ENCODE measurements at regions not wholly inside any gene's neighbourhood (a gene's known extent, or its start where the extent isn't known, plus 50 kb on each side); places are given as distances from the start of the nearest gene placed in this dataset.

DNA sequence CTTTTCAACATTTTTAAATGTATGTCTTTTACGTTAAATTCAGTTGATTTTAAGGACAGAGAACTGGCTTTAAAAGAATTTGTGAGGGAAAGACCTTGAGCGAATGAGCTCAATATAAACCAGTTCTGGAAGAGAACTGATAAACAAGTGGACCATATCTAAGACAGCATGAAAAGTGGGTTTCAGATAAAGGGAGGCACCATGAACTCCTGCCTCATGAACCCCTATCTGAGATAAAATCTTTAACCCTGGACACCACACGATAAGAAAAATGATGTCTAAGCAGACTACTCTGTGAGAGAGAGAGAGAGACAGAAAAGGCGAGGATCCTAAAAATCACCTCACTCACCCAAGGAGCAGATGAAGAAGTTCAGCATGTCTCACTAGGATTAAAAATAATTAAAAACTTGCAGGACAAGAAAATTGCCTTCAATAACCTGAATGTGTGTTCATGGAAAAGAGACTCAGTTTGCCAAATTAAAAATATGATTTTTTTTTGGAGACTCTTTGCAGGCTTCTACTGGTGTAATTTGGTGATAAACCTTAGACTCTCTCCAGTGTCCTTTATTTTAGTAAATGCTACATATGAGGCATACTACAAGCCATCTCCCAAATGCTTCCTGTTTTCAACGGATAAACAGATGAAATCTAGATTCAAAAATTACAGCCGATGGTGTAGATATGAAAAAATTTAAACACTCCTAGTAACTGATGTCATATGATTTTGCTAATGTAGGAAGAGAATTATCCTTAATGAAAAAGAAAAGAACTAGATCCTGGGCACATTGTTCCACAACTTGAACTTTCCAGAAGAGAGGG is 299.5 kb downstream of the ADGB start:
- TF ChIP-seq FOXA2 (IDR thresholded peaks at IDR 0.05): no peak
- no peak for TF ChIP-seq EGR1 (IDR thresholded peaks at IDR 0.05; ENCODE audit: low read depth in 2 of 2)
- no peak for TF ChIP-seq JUND (IDR thresholded peaks at IDR 0.05)
- no peak for TF ChIP-seq RAD21 (IDR thresholded peaks at IDR 0.05)
- TF ChIP-seq RXRA (IDR thresholded peaks at IDR 0.05): no peak
- no peak for TF ChIP-seq YY1 (IDR thresholded peaks at IDR 0.05)
- TF ChIP-seq, protein P1, sequence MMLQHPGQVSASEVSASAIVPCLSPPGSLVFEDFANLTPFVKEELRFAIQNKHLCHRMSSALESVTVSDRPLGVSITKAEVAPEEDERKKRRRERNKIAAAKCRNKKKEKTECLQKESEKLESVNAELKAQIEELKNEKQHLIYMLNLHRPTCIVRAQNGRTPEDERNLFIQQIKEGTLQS (IDR thresholded peaks at IDR 0.05): no peak
- no peak for TF ChIP-seq NR2F2 (IDR thresholded peaks at IDR 0.05)
- no peak for TF ChIP-seq GABPA (IDR thresholded peaks at IDR 0.05 in 1 of 2, conservative IDR thresholded peaks at IDR 0.05 in 1 of 2)
- no peak for TF ChIP-seq TAF1 (conservative IDR thresholded peaks at IDR 0.05)
- TF ChIP-seq, protein P2, sequence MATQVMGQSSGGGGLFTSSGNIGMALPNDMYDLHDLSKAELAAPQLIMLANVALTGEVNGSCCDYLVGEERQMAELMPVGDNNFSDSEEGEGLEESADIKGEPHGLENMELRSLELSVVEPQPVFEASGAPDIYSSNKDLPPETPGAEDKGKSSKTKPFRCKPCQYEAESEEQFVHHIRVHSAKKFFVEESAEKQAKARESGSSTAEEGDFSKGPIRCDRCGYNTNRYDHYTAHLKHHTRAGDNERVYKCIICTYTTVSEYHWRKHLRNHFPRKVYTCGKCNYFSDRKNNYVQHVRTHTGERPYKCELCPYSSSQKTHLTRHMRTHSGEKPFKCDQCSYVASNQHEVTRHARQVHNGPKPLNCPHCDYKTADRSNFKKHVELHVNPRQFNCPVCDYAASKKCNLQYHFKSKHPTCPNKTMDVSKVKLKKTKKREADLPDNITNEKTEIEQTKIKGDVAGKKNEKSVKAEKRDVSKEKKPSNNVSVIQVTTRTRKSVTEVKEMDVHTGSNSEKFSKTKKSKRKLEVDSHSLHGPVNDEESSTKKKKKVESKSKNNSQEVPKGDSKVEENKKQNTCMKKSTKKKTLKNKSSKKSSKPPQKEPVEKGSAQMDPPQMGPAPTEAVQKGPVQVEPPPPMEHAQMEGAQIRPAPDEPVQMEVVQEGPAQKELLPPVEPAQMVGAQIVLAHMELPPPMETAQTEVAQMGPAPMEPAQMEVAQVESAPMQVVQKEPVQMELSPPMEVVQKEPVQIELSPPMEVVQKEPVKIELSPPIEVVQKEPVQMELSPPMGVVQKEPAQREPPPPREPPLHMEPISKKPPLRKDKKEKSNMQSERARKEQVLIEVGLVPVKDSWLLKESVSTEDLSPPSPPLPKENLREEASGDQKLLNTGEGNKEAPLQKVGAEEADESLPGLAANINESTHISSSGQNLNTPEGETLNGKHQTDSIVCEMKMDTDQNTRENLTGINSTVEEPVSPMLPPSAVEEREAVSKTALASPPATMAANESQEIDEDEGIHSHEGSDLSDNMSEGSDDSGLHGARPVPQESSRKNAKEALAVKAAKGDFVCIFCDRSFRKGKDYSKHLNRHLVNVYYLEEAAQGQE (IDR thresholded peaks at IDR 0.05): no peak
- TF ChIP-seq FOXA1 (IDR thresholded peaks at IDR 0.05): no peak
- TF ChIP-seq HNF4A (conservative IDR thresholded peaks at IDR 0.05): no peak
- TF ChIP-seq, protein P3, sequence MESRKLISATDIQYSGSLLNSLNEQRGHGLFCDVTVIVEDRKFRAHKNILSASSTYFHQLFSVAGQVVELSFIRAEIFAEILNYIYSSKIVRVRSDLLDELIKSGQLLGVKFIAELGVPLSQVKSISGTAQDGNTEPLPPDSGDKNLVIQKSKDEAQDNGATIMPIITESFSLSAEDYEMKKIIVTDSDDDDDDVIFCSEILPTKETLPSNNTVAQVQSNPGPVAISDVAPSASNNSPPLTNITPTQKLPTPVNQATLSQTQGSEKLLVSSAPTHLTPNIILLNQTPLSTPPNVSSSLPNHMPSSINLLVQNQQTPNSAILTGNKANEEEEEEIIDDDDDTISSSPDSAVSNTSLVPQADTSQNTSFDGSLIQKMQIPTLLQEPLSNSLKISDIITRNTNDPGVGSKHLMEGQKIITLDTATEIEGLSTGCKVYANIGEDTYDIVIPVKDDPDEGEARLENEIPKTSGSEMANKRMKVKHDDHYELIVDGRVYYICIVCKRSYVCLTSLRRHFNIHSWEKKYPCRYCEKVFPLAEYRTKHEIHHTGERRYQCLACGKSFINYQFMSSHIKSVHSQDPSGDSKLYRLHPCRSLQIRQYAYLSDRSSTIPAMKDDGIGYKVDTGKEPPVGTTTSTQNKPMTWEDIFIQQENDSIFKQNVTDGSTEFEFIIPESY (IDR thresholded peaks at IDR 0.05): no peak
- no peak for TF ChIP-seq SP1 (IDR thresholded peaks at IDR 0.05)
- TF ChIP-seq, protein P4, sequence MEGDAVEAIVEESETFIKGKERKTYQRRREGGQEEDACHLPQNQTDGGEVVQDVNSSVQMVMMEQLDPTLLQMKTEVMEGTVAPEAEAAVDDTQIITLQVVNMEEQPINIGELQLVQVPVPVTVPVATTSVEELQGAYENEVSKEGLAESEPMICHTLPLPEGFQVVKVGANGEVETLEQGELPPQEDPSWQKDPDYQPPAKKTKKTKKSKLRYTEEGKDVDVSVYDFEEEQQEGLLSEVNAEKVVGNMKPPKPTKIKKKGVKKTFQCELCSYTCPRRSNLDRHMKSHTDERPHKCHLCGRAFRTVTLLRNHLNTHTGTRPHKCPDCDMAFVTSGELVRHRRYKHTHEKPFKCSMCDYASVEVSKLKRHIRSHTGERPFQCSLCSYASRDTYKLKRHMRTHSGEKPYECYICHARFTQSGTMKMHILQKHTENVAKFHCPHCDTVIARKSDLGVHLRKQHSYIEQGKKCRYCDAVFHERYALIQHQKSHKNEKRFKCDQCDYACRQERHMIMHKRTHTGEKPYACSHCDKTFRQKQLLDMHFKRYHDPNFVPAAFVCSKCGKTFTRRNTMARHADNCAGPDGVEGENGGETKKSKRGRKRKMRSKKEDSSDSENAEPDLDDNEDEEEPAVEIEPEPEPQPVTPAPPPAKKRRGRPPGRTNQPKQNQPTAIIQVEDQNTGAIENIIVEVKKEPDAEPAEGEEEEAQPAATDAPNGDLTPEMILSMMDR (IDR thresholded peaks at IDR 0.05; ENCODE audit: low read depth, low read length, missing input control): no peak
- TF ChIP-seq HNF4G (IDR thresholded peaks at IDR 0.05): no peak
- TF ChIP-seq, protein P5, sequence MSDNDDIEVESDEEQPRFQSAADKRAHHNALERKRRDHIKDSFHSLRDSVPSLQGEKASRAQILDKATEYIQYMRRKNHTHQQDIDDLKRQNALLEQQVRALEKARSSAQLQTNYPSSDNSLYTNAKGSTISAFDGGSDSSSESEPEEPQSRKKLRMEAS (IDR thresholded peaks at IDR 0.05): no peak
- no peaks in the 10 kb centered on the region for H3K27me3 ChIP-seq (ENCODE audit: control insufficient read depth in 4 of 4, insufficient read depth in 4 of 4, low read length in 3 of 4)
- no peaks in the 10 kb centered on the region for H3K36me3 ChIP-seq (ENCODE audit: control insufficient read depth in 4 of 4, insufficient read depth in 3 of 4, low read depth in 1 of 4, low read length in 3 of 4)
- no peak overlapping the region for H3K27ac ChIP-seq (ENCODE audit: low read depth in 1 of 2, low read length in 2 of 2)
- no peak overlapping the region for H3K4me3 ChIP-seq (ENCODE audit: low read depth in 1 of 3, low read length in 3 of 3)
- no peaks in the 10 kb centered on the region for H3K9me3 ChIP-seq (ENCODE audit: control insufficient read depth in 4 of 4, low read length in 3 of 4)
- no peaks in the 10 kb centered on the region for H3K4me1 ChIP-seq (ENCODE audit: control insufficient read depth in 4 of 4, insufficient read depth in 4 of 4, low read length in 3 of 4)
- no peak for DNase-seq (ENCODE audit: low spot score)
- 77% methylated on average over 6 of the region's 6 CpGs for WGBS
- no peak overlapping the region for H3K9ac ChIP-seq (ENCODE audit: low read depth in 1 of 2, low read length in 2 of 2)
